CD14-positive monocyte (primary cell): ENCODE measurements at regions not wholly inside any gene's neighbourhood (a gene's known extent, or its start where the extent isn't known, plus 50 kb on each side); places are given as distances from the start of the nearest gene placed in this dataset.

Source experiments
- DNase-seq, 3 donors: peaks; one replicate each; pipeline ENCODE4 v3.0.0-alpha.2; 2011 to 2022
- H2AFZ ChIP-seq: 2 replicates; pipeline ENCODE4 v1.6.0; 2012; ENCODE audit warnings: mild to moderate bottlenecking, low read depth, low read length, inconsistent platforms; ENCODE audit not compliant: insufficient read depth, poor library complexity, severe bottlenecking
- H3K27ac ChIP-seq, 2 donors: 1 replicate in 1 of 2; 2 replicates in 1 of 2; pipeline ENCODE4 v1.5.1; 2012 to 2013; ENCODE audit warnings: low read length in 2 of 2, control low read depth in 1 of 2, inconsistent platforms in 1 of 2, low read depth in 1 of 2, mild to moderate bottlenecking in 1 of 2
- H3K27me3 ChIP-seq, 2 donors: one replicate each; pipeline versions ENCODE4 v1.6.0 to v1.6.1; 2011 to 2013; ENCODE audit warnings: low read length in 2 of 2; ENCODE audit not compliant: control insufficient read depth in 2 of 2, insufficient read depth in 2 of 2
- H3K36me3 ChIP-seq, 2 donors: replicated peaks in 1 of 2; 1 replicate in 1 of 2; 2 replicates in 1 of 2; pipeline versions ENCODE4 v1.5.1 to v1.6.1; 2012 to 2013; ENCODE audit warnings: low read length in 2 of 2, control low read depth in 1 of 2, inconsistent platforms in 1 of 2, mild to moderate bottlenecking in 1 of 2; ENCODE audit not compliant: insufficient read depth in 2 of 2, control insufficient read depth in 1 of 2
- H3K4me1 ChIP-seq, 2 donors: 1 replicate in 1 of 2; 2 replicates in 1 of 2; pipeline versions ENCODE4 v1.5.1 to v1.6.1; 2012 to 2013; ENCODE audit warnings: low read length in 2 of 2, control low read depth in 1 of 2, inconsistent platforms in 1 of 2, mild to moderate bottlenecking in 1 of 2, moderate library complexity in 1 of 2; ENCODE audit not compliant: insufficient read depth in 2 of 2, control insufficient read depth in 1 of 2
- H3K4me2 ChIP-seq: replicated peaks from 2 replicates; pipeline ENCODE3; 2012; ENCODE audit warnings: low read length, moderate library complexity, mild to moderate bottlenecking; ENCODE audit not compliant: poor library complexity, severe bottlenecking; ENCODE audit errors: extremely low read depth
- H3K4me3 ChIP-seq, 3 experiments: fragments of 200-600 bp in 1 of 3; sonication (generic) in 1 of 3; replicated peaks in 1 of 3; 1 replicate in 2 of 3; 2 replicates in 1 of 3; pipeline ENCODE4 v1.5.1; 2011 to 2013; ENCODE audit warnings: low read length in 3 of 3, mild to moderate bottlenecking in 3 of 3, control low read depth in 2 of 3, low read depth in 2 of 3, inconsistent platforms in 1 of 3, moderate library complexity in 1 of 3
- H3K79me2 ChIP-seq: 2 replicates; pipeline ENCODE4 v1.6.0; 2012; ENCODE audit warnings: mild to moderate bottlenecking, control low read depth, inconsistent platforms, low read length, moderate library complexity; ENCODE audit not compliant: insufficient read depth
- H3K9ac ChIP-seq: 2 replicates; pipeline ENCODE4 v1.6.0; 2017; ENCODE audit warnings: low read length, mild to moderate bottlenecking; ENCODE audit not compliant: insufficient read depth, poor library complexity, severe bottlenecking
- H3K9me3 ChIP-seq, 2 donors: replicated peaks in 1 of 2; 1 replicate in 1 of 2; 2 replicates in 1 of 2; pipeline versions ENCODE4 v1.5.1 to v1.6.1; 2012 to 2013; ENCODE audit warnings: low read length in 2 of 2, control low read depth in 1 of 2; ENCODE audit not compliant: control insufficient read depth in 1 of 2, insufficient read depth in 1 of 2
- H4K20me1 ChIP-seq: 2 replicates; pipeline ENCODE4 v1.6.0; 2012; ENCODE audit warnings: mild to moderate bottlenecking, low read length, control low read depth, moderate library complexity; ENCODE audit not compliant: insufficient read depth
- H3K27ac Mint-ChIP-seq, 7 donors: one replicate each; pipeline ENCODE4 v1.8.0; 2020; ENCODE audit warnings: mild to moderate bottlenecking in 7 of 7, mixed read lengths in 7 of 7, moderate library complexity in 6 of 7, inconsistent platforms in 2 of 7
- H3K27me3 Mint-ChIP-seq, 3 donors: one replicate each; pipeline ENCODE4 v1.8.0; 2021 to 2022; ENCODE audit warnings: low read depth in 3 of 3, mild to moderate bottlenecking in 3 of 3, mixed read lengths in 3 of 3, moderate library complexity in 3 of 3, inconsistent platforms in 1 of 3
- H3K36me3 Mint-ChIP-seq, 2 donors: one replicate each; pipeline ENCODE4 v1.8.0; 2020; ENCODE audit warnings: mixed read lengths in 2 of 2, inconsistent platforms in 1 of 2, mild to moderate bottlenecking in 1 of 2
- H3K4me1 Mint-ChIP-seq: one replicate; pipeline ENCODE4 v1.8.0; 2020; ENCODE audit warnings: mild to moderate bottlenecking, mixed read lengths
- H3K4me3 Mint-ChIP-seq, 2 donors: one replicate each; pipeline ENCODE4 v1.8.0; 2020; ENCODE audit warnings: mild to moderate bottlenecking in 2 of 2, mixed read lengths in 2 of 2, moderate library complexity in 1 of 2
- H3K9me3 Mint-ChIP-seq, 7 donors: one replicate each; pipeline ENCODE4 v1.8.0; 2020 to 2022; ENCODE audit warnings: mixed read lengths in 7 of 7, mild to moderate bottlenecking in 6 of 7, moderate library complexity in 6 of 7, inconsistent platforms in 2 of 7
- WGBS: methylation state at CpG from one replicate; pipeline ENCODE4 v1.1.5; 2013; ENCODE audit warnings: missing lambda C conversion rate; ENCODE audit not compliant: insufficient coverage; 5-methylcytosine and 5-hydroxymethylcytosine counted together
- intact Hi-C, 2 donors: fragments of 100-400 bp; cut with micrococcal nuclease; formaldehyde crosslinking; loops; one replicate each; pipeline versions ENCODE4 v1.15.0 to v1.15.1; 2023
- TF ChIP-seq, protein P1 (sequence below): fragments of 200-600 bp; IDR thresholded peaks from one replicate; pipeline ENCODE4 v1.8.0; 2022; ENCODE audit warnings: antibody characterized with exemption, mild to moderate bottlenecking

DNA sequence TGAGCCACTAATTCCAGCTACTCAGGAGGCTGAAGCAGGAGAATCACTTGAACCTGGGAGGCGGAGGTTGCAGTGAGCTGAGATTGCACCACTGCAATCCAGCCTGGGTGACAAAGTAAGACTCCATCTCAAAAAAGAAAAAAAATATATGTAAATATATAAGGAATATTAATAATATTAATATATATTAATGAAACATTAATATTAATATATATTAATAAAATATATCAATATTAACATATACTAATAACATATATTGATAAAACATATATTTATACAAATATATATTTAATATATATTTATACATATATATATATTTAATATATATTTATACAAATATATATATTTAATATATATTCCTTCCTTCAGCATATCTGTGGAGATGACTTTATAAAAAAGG is 338.0 kb downstream of the NPIPA8 start:
- Histone ChIP-seq H4K20me1 (no peaks in the 10 kb centered on the region), H3K4me2 (no peak overlapping the region), H3K4me1 (no peaks in the 10 kb centered on the region), H3K36me3 (no peaks in the 10 kb centered on the region), H3K27ac (no peak overlapping the region), H3K4me3 (no peak overlapping the region), H3K79me2 (no peaks in the 10 kb centered on the region), H3K9me3 (no peaks in the 10 kb centered on the region), H3K27me3 (no peaks in the 10 kb centered on the region), H2AFZ (no peak overlapping the region), H3K9ac (no peak overlapping the region)
- no peak for DNase-seq
- Mint-ChIP-seq H3K36me3 (no peaks in the 10 kb centered on the region), H3K27ac (no peak overlapping the region), H3K4me3 (no peak overlapping the region), H3K4me1 (no peaks in the 10 kb centered on the region), H3K27me3 (peaks cover 0 to 6% (median 6%) of the 10 kb centered on the region in 3 donors), H3K9me3 (peaks cover 0 to 4% (median 0%) of the 10 kb centered on the region in 7 donors)
- TF ChIP-seq, protein P1, sequence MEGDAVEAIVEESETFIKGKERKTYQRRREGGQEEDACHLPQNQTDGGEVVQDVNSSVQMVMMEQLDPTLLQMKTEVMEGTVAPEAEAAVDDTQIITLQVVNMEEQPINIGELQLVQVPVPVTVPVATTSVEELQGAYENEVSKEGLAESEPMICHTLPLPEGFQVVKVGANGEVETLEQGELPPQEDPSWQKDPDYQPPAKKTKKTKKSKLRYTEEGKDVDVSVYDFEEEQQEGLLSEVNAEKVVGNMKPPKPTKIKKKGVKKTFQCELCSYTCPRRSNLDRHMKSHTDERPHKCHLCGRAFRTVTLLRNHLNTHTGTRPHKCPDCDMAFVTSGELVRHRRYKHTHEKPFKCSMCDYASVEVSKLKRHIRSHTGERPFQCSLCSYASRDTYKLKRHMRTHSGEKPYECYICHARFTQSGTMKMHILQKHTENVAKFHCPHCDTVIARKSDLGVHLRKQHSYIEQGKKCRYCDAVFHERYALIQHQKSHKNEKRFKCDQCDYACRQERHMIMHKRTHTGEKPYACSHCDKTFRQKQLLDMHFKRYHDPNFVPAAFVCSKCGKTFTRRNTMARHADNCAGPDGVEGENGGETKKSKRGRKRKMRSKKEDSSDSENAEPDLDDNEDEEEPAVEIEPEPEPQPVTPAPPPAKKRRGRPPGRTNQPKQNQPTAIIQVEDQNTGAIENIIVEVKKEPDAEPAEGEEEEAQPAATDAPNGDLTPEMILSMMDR: no peak
- no CpG with 5 or more reads among the region's 1 CpG for WGBS
- intact Hi-C loops: no loop called here

DNA sequence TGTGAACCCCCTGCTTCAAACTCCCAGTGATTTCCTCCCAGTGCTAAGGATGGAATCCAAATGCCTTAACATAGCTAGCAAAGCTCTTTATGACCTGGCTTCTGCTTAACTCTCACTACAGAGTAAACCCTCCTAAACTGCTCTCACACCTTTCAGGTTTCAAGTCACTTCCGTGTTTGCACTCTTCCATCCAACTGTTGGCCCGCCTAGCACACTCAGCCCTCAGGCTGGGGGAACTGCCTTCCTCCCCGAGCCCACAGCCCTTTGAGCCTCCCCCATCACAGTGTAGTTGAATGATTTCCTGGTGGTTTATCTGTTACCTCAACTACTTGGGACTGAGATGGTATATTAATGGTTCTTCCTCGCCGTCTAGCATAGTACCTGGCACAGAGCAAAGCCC is 342.5 kb downstream of the NPIPA8 start:
- H3K4me3 Mint-ChIP-seq: no peak overlapping the region
- H3K4me3 ChIP-seq: no peak overlapping the region
- H3K9me3 Mint-ChIP-seq: peaks cover 0 to 3% (median 0%) of the 10 kb centered on the region in 7 donors
- intact Hi-C loops: no loop called here
- no peaks in the 10 kb centered on the region for H3K79me2 ChIP-seq
- H3K4me1 ChIP-seq: no peaks in the 10 kb centered on the region
- H3K9me3 ChIP-seq: no peaks in the 10 kb centered on the region
- 80% methylated on average over 2 of the region's 5 CpGs for whole genome bisulfite sequencing
- no peaks in the 10 kb centered on the region for H3K27me3 ChIP-seq
- no peak overlapping the region for H3K4me2 ChIP-seq
- no peaks in the 10 kb centered on the region for H4K20me1 ChIP-seq
- no peak overlapping the region for H3K9ac ChIP-seq
- H3K27me3 Mint-ChIP-seq: peaks cover 0 to 6% (median 0%) of the 10 kb centered on the region in 3 donors
- H3K27ac ChIP-seq: no peak overlapping the region
- H3K4me1 Mint-ChIP-seq: no peaks in the 10 kb centered on the region
- TF ChIP-seq, protein P1: no peak
- no peaks in the 10 kb centered on the region for H3K36me3 ChIP-seq
- no peak overlapping the region for H2AFZ ChIP-seq
- no peaks in the 10 kb centered on the region for H3K36me3 Mint-ChIP-seq
- no peak overlapping the region for H3K27ac Mint-ChIP-seq
- no peak for DNase-seq
